Hematopoietic multipotent progenitor cell treated with erythropoietin and hydrocortisone succinate and interleukin-3 and kit ligand, for 17 days (in vitro differentiated cells): ENCODE measurements at regions not wholly inside any gene's neighbourhood (a gene's known extent, or its start where the extent isn't known, plus 50 kb on each side); places are given as distances from the start of the nearest gene placed in this dataset.

Experiments
- DNase-seq: peaks from one replicate; pipeline ENCODE4 v3.0.0-alpha.2; 2015; ENCODE audit warnings: low spot score

DNA sequence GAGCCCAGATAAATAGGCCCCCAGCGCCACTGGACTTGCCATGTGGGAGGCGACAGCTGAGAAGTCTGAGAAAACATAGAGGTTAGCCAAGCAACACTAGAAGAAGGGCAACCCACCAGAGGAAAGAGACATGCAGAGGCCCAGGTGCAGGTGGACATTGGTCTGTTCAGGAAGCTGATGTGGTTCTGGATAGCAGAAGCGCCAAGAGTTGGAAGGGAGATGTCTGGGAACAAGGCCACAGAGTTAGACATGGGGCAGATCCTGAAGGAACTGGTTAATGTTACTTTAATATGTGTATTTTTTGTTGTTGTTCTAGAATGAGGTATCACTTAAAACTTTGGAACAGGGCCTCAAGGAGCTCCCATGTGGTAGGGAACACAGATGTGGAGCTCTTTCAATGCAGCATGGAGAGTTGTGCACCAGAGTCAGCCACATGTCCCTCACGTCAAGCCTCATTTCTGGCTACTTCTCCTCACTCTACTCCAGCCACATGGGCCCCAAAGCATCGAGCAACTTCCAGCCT, 62.2 kb upstream of the PKDCC start:
- DNase-seq, result no peak

DNA sequence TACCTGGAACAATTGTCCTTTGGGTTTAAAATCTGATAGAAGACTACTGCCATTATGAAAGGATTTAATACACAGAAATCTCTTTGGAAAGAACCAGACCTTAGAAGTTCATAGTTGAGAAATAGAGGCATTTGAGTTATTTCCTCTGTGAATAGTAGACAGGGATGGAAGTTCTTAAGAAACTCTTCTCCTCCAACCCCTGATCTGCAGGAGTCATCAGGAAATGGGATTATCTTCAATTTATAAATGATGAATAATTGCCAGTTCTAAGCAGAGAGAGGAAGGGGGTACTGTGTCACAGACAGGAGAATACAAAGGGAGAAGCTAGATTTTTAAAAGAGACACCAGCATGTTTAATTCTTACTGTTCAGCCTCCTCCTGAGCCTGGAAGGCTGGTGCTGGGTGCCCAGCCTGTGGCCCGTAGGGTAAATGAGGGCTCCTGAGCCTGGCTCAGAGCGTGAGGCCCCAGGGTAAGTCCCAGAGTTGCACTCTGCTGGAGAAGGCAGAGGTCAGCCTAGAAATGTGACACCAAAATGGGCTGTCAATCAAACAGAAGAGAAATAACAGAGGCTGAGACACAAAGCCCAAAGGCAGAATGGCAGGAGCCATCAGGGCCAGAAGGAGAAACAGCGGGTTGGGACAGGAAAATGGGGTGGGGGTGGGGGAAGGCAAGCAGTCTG, 58.2 kb upstream of the PKDCC start:
- no peak for DNase-seq

DNA sequence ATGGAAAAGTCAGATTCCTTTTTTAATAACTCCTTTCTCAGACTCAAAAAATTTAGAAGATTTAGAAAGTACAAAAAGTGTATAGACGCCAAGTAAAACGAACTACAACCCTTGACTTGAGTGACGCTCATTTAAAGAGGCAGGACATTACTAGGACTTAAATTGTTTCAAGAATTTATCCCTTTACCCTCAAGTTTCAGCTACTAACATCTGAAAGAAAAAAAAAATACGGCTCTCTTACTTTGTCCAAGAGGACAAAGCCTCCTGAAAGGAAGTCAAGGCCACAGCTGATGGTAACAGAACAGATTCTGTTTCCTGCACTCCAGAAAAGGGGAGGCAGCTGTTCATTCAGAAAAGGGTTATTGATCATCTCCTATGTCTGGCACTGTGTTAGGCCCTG, 57.6 kb upstream of the PKDCC start:
- DNase-seq, result no peak

DNA sequence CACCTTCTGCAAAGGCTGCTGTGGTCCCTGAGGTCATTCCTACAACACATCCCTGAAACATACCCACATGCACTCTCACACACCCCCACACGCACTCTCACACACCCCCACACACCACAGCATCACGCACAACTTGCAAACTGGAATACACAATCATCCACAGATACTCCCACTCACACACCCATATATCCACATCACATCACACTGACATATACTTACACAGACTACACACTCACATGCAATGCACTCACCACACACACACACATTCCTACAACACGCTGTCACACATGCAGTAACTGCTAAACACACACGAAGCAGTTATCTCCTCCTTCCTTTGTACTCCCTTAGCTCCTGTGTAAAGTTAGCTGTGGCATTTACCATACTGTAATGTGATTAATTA, 57.1 kb upstream of the PKDCC start:
- DNase-seq, result no peak

DNA sequence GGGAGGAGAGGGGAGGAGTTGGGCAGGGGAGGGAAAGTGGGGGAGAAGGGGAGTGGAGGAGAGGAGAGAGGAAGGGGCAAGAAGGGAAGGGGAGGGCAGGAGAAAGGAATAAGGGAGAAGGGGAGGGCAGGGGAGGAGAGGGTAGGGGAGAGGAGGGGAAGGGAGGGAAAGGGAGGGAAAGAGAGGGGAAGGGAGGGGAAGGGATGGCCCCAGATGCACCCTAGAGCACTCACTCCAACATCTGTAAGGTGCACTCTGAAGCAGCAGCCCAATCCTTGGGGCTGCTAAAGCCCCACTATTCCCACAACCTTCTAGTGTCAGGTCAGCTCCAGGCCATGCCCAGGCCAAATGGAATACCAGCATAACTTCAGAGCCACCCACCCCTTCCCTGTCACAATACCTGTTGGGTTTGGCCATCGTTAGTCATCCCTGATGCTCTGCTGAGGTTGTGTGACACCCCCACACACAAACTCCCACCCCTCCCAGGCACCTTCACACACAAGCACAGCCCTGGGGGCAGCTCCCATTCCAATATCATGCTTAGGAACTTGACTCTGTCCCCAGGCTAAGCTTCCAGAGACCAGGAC, 55.7 kb upstream of the PKDCC start:
- no peak for DNase-seq

DNA sequence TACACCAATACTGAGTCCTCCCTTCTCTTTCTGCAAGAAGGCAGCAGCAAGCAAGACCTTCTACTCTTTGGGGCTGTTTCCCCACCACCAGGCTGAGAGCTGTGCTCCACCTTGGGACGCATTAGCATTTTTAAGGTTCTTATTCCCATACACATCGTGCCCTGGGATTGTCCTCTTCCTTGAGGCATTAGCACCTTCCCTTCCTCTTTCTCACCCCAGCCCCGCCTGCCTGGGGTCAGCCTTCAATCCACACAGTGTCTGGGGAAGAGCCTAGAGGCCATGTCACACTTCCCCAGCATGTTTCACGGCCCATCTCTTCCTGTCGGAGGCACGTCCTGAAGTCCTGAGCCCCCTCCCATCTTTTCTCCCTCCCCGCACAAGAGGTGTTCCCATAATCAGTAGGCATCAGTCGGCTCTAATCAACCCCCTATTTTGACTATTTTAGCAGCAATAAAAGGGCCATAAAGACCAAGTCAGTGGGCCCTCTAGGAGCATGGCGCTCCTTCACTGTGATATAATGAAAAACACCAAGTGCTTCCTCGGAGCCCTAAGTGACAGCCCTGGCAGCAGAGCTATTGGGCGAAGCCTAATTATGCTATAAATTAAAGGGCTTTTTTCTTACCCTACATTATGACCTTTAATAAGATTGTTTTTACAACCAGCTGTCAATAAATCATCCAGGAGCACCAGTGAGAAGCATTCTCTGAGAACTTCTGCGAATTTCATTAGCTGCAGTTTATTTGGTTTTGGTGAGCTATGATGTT, 55.0 kb upstream of the PKDCC start:
- no peak for DNase-seq

DNA sequence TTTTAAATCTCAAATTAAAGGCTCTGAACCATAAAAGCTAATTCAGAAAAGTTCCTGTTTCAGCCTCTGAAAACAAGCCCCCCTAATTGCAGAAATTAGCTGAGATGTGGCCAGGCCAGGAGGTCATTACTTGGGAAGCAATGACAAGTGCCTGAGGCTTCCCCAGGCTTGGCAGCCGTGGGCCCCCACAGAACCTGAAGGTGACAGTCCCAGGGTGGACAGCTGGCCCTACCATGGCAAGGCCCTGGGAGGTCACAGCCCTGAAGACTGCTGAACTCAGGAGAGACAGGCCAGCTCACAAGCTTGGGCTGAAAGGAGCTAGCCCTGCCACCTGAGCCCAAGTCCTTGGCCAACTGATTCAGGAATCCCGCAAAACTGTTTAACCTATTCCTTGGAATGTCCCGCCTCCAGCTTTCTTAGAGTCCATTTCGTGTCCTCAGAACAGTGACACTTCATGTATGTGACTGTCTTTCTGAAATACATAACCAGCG, 54.3 kb upstream of the PKDCC start:
- no peak for DNase-seq

DNA sequence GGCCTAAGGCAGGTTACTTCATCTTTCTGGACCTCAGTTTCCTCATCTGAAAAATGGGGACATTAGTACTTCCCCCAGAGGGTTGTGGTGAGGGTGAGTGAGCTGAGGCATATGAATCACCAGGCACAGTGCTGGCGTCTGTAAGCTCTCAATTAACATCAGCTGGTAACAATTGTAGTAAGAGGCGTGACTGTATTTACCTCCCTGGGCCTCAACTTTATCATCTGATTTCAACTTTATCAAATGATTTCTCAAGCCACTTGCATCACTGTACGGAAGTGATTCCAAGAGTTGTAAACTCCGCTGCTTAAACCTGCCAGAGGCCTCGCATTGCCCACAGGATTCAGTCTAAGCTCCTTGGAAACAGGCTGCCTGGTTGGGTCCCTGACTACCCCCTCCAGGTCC, 53.6 kb upstream of the PKDCC start:
- no peak for DNase-seq

DNA sequence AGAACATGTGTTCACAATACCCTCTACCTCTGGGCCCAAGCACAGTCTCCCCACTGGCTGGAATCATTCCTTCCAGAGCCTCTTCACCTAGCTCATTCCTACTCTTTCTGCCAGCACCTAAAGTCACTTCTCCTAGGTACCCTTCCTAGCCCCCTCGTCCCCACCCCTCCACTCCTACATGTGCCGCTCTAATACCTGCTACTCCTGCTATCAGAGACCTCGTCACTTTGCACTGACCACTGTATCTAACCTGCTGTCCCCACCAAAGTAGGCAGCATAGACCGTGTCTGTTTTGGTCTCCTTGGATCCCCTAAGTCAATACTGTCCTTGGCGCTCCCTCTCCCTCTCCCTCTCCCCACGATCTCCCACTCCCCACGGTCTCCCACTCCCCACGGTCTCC, 53.2 kb upstream of the PKDCC start:
- DNase-seq, result no peak

DNA sequence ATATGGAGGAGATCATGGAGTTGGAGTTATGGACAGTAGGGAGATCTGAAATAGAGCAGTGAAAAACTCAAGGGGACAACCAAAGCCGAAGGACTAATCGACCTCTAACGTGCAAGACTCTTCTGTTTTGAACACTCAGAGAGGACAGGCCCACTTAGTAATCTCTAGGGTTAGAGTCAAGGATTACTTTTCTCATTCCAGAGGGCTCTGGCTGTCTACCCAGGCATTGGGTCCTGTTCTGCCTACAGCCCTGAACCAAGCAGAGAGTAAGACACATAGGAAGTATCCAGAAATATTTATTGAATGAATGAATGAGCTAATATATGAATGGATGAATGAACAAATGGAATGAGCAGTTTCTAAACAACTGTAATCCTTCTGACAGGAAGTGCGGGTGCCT, 50.3 kb upstream of the PKDCC start:
- DNase-seq, result no peak
